Astrocyte of the cerebellum (primary cell): ENCODE measurements at regions not wholly inside any gene's neighbourhood (a gene's known extent, or its start where the extent isn't known, plus 50 kb on each side); places are given as distances from the start of the nearest gene placed in this dataset.

ENCODE experiments used
- DNase-seq: peaks from one replicate; pipeline ENCODE4 v3.0.0-alpha.2; 2011; ENCODE audit warnings: low read depth
- H3K4me3 ChIP-seq: 2 replicates; pipeline ENCODE4 v1.5.1; 2011; ENCODE audit warnings: mild to moderate bottlenecking, low read depth, low read length, moderate library complexity
- in situ Hi-C: cut with HindIII; loops from 2 replicates; pipeline ENCODE4 v1.10.0; 2017; ENCODE audit warnings: low sequenced_read_pairs
- TF ChIP-seq, protein P1 (sequence below): IDR thresholded peaks from 2 replicates; pipeline ENCODE4 v1.5.1; 2012; ENCODE audit warnings: low read length, low read depth, moderate library complexity, mild to moderate bottlenecking; ENCODE audit errors: missing control alignments

- no peak overlapping the region for H3K4me3 ChIP-seq
- DNase-seq = no peak
- in situ Hi-C loops = no loop called here
- TF ChIP-seq, protein P1, sequence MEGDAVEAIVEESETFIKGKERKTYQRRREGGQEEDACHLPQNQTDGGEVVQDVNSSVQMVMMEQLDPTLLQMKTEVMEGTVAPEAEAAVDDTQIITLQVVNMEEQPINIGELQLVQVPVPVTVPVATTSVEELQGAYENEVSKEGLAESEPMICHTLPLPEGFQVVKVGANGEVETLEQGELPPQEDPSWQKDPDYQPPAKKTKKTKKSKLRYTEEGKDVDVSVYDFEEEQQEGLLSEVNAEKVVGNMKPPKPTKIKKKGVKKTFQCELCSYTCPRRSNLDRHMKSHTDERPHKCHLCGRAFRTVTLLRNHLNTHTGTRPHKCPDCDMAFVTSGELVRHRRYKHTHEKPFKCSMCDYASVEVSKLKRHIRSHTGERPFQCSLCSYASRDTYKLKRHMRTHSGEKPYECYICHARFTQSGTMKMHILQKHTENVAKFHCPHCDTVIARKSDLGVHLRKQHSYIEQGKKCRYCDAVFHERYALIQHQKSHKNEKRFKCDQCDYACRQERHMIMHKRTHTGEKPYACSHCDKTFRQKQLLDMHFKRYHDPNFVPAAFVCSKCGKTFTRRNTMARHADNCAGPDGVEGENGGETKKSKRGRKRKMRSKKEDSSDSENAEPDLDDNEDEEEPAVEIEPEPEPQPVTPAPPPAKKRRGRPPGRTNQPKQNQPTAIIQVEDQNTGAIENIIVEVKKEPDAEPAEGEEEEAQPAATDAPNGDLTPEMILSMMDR = no peak
Observed at GRCh38 chr7:35556515-35557471, 138.1 kb downstream of the HERPUD2 start.

DNA sequence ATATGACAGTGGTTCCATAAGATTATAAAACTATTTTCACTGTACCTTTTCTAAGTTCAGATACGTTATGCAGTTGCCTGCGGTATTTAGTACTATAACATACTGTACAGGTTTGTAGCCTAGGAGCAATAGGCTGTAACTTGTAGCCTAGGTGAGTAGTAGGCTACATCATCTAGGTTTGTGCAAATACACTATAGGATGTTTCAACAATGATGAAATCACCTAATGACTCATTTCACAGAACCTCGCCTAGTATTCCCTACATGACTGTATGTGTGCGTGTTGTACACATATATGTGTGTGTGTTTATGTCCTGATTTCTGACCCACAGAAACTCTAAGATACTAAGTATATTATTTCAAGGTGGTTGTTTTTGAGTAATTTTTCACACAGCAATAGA, 139.0 kb downstream of the HERPUD2 start:
- H3K4me3 ChIP-seq = no peak overlapping the region
- TF ChIP-seq, protein P1 = no peak
- no peak for DNase-seq
- in situ Hi-C loops = no loop called here

DNA sequence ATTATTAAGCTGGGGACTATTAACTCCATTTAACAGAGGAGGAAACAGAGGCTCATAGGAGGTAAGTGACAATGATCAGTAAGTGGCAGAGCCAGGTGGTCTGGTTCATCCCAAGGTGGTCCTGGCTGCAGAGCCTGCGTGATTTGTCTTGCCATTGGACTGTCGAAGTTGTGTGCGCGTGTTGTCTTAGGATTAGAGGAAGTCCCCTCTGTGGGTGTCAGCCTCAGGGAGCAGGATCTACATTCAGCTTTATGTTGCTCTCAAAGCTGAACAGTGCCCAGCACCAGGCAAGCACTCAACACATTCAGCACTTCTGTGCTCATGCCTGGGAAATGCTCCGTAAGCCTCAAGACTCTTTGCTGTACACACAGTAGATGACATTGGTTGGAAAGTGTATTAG, 139.5 kb downstream of the HERPUD2 start:
- in situ Hi-C loops = no loop called here
- TF ChIP-seq, protein P1 = no peak
- no peak for DNase-seq
- no peak overlapping the region for H3K4me3 ChIP-seq

DNA sequence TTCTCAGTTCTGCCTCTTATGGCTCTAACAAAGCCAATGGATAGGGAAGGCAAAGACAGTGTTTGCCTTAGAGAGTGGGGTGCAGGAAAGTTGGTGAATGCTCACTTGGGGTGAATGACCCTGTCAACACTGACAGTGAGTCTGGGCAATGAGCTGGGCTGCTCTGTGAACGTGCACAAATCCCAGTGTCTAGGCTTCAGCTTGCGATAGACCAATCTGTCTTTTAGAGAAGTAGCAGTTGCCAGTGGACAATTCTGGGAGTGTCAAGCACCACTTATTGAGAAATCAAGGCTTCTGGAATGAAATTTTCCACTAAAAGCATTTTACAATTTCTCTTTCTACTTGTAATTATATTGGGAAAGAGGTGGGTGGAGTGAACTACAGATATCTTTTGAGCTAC, 141.4 kb downstream of the HERPUD2 start:
- no peak for DNase-seq
- in situ Hi-C loops = no loop called here
- TF ChIP-seq, protein P1 = no peak
- H3K4me3 ChIP-seq = no peak overlapping the region

DNA sequence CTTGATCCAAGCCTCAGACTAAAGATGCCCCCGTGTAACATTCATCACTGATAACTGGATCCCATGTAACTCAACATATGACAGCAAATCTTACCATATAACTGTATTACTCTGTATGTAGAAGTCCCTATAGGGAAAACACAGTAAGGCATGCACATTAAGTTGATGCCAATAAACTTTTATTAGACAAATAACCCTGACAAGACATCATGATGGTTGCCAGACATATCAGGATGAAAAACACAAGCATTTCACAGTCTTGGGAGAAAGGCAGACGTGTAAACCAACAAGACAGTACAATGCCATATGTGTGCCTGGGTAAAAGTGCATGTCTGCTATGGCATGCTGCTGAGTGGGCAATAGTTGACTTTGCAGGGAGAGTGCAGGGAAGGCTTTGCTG, 142.2 kb downstream of the HERPUD2 start:
- in situ Hi-C loops = no loop called here
- no peak overlapping the region for H3K4me3 ChIP-seq
- TF ChIP-seq, protein P1 = no peak
- no peak for DNase-seq

DNA sequence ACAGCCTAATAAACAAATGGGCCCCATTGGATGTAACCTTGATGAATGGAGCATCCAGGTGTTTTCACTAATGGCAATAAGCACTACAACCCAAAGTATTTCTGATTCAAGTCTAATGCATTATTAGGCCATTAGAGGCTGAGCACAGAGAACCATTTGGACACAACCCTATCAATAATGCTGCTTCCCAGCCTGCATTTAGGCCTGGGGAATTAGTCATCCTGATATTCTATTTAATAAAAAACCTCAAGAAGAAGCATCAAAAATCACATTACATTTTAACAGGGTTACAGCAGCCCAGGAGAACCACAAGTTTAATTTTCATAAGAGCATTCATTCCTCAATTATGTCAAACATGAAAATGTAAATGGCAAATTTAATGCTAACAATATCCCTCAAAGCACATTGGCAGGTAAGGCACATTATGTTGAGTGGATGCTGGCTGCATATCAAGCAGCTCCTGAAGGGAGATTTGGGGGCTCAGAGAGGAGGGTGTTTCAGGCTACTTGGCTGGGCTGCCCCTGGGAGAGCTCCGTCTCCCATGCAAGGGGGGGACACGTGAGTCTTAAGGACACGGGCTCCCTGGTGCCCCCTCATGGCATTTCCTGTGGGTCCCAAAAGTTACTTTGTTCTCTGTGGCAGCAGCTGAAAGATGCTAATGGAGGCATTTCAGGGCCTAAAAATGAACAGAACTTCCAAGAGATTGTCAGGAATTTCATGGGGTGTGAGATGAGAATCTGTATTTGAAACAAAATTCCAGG, 143.4 kb downstream of the HERPUD2 start:
- in situ Hi-C loops = no loop called here
- TF ChIP-seq, protein P1 = no peak
- H3K4me3 ChIP-seq = no peak overlapping the region
- DNase-seq = no peak
